ENCODE measurements at regions not wholly inside any gene's neighbourhood (a gene's known extent, or its start where the extent isn't known, plus 50 kb on each side); places are given as distances from the start of the nearest gene placed in this dataset.
"Not testable (repeated sequence)": the region's sequence is repeated elsewhere in the genome, so short reads cannot be mapped to it uniquely, and the experiment has no call there.

DNA sequence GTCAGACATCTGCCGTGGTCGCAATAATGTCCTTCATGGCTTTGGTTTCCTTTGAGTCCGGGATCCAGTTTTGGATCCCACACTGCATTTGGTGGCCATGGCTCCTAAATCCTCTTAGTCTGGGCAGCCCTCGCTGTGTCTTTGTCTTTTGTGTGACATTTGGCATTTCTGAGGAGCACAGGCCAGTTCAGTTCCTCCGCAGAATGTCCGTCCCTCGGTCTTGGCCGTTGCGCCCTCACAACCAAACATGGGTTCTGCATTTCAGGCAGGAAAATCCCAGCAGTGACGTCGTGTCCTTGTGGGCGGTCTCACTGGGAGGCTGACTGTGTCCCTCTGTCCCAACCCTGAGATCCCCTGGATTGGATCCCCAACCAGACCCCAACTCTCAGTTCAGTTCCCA lies 172.9 kb upstream of the PPP1R26 start:
- TF ChIP-seq, protein P1, sequence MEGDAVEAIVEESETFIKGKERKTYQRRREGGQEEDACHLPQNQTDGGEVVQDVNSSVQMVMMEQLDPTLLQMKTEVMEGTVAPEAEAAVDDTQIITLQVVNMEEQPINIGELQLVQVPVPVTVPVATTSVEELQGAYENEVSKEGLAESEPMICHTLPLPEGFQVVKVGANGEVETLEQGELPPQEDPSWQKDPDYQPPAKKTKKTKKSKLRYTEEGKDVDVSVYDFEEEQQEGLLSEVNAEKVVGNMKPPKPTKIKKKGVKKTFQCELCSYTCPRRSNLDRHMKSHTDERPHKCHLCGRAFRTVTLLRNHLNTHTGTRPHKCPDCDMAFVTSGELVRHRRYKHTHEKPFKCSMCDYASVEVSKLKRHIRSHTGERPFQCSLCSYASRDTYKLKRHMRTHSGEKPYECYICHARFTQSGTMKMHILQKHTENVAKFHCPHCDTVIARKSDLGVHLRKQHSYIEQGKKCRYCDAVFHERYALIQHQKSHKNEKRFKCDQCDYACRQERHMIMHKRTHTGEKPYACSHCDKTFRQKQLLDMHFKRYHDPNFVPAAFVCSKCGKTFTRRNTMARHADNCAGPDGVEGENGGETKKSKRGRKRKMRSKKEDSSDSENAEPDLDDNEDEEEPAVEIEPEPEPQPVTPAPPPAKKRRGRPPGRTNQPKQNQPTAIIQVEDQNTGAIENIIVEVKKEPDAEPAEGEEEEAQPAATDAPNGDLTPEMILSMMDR (optimal IDR thresholded peaks at IDR 0.05 in 1 of 3, IDR thresholded peaks at IDR 0.05 in 1 of 3, conservative IDR thresholded peaks at IDR 0.05 in 1 of 3; ENCODE audit: extremely low read depth in 1 of 3, insufficient read depth in 2 of 3, low read length in 3 of 3): no peak
- no peak for TF ChIP-seq EZH2 (IDR thresholded peaks at IDR 0.05; ENCODE audit: low read length)
- no peak for DNase-seq (ENCODE audit: low read depth, low spot score)
- Histone ChIP-seq H3K36me3 (ENCODE audit: control insufficient read depth in 2 of 2, extremely low read depth in 1 of 2, insufficient read depth in 2 of 2, low read length in 2 of 2) (no peaks in the 10 kb centered on the region), H3K9me3 (ENCODE audit: control insufficient read depth, low read depth, low read length) (no peaks in the 10 kb centered on the region), H3K9ac (ENCODE audit: control insufficient read depth, extremely low read depth, insufficient read depth, low read length) (no peak overlapping the region), H3K27me3 (ENCODE audit: control insufficient read depth, extremely low read depth, insufficient read depth, low read length) (peaks cover 3% of the 10 kb centered on the region), H3K4me1 (ENCODE audit: control insufficient read depth, extremely low read depth, insufficient read depth, low read length) (no peaks in the 10 kb centered on the region), H3K4me2 (ENCODE audit: control insufficient read depth, extremely low read depth, insufficient read depth, low read depth, low read length) (no peak overlapping the region), H4K20me1 (ENCODE audit: control insufficient read depth, extremely low read depth, insufficient read depth, low read length) (no peaks in the 10 kb centered on the region), H3K79me2 (ENCODE audit: control insufficient read depth, insufficient read depth, low read length) (no peaks in the 10 kb centered on the region), H2AFZ (ENCODE audit: control insufficient read depth, low read length) (no peak overlapping the region), H3K9me1 (ENCODE audit: control insufficient read depth, extremely low read depth, insufficient read depth, low read length) (no peaks in the 10 kb centered on the region), H3K4me3 (ENCODE audit: control insufficient read depth in 2 of 3, extremely low read depth in 1 of 3, insufficient read depth in 2 of 3, low read depth in 1 of 3, low read length in 3 of 3) (no peak overlapping the region), H3K27ac (ENCODE audit: control insufficient read depth, insufficient read depth, low read length) (no peak overlapping the region)
- dilution Hi-C loops (cut with MboI; ENCODE audit: extremely low pct_ligation_motif_present, low sequenced_read_pairs): no loop called here
- no peak for FAIRE-seq

DNA sequence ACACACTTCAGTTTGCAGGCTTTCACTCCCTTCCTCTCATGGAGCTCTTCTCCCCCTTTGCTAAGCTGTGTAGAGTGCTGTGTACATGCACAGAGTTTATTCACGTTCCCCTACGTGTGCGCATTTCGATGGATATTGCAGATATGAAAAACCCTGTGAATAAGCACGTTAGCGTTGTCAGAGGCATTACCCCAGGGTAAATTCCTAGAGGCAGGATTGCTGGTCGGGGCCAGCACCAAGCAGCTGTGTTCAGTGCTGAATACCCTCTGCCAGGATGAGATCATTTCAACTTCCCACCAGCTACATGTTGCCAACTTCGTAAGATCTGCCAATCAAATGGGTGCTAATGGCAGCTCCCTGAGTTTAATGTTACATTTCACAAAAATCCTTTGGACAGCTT lies 172.3 kb upstream of the PPP1R26 start:
- DNase-seq (ENCODE audit: low read depth, low spot score): no peak
- Histone ChIP-seq H3K36me3 (ENCODE audit: control insufficient read depth in 2 of 2, extremely low read depth in 1 of 2, insufficient read depth in 2 of 2, low read length in 2 of 2) (no peaks in the 10 kb centered on the region), H3K4me2 (ENCODE audit: control insufficient read depth, extremely low read depth, insufficient read depth, low read depth, low read length) (no peak overlapping the region), H3K27me3 (ENCODE audit: control insufficient read depth, extremely low read depth, insufficient read depth, low read length) (no peaks in the 10 kb centered on the region), H4K20me1 (ENCODE audit: control insufficient read depth, extremely low read depth, insufficient read depth, low read length) (no peaks in the 10 kb centered on the region), H3K27ac (ENCODE audit: control insufficient read depth, insufficient read depth, low read length) (no peak overlapping the region), H3K9me1 (ENCODE audit: control insufficient read depth, extremely low read depth, insufficient read depth, low read length) (no peaks in the 10 kb centered on the region), H3K79me2 (ENCODE audit: control insufficient read depth, insufficient read depth, low read length) (no peaks in the 10 kb centered on the region), H3K9ac (ENCODE audit: control insufficient read depth, extremely low read depth, insufficient read depth, low read length) (no peak overlapping the region), H3K9me3 (ENCODE audit: control insufficient read depth, low read depth, low read length) (no peaks in the 10 kb centered on the region), H3K4me3 (ENCODE audit: control insufficient read depth in 2 of 3, extremely low read depth in 1 of 3, insufficient read depth in 2 of 3, low read depth in 1 of 3, low read length in 3 of 3) (no peak overlapping the region), H3K4me1 (ENCODE audit: control insufficient read depth, extremely low read depth, insufficient read depth, low read length) (no peaks in the 10 kb centered on the region), H2AFZ (ENCODE audit: control insufficient read depth, low read length) (no peak overlapping the region)
- dilution Hi-C loops (cut with MboI; ENCODE audit: extremely low pct_ligation_motif_present, low sequenced_read_pairs): no loop called here
- TF ChIP-seq, protein P1 (optimal IDR thresholded peaks at IDR 0.05 in 1 of 3, IDR thresholded peaks at IDR 0.05 in 1 of 3, conservative IDR thresholded peaks at IDR 0.05 in 1 of 3; ENCODE audit: extremely low read depth in 1 of 3, insufficient read depth in 2 of 3, low read length in 3 of 3): no peak
- TF ChIP-seq EZH2 (IDR thresholded peaks at IDR 0.05; ENCODE audit: low read length): no peak
- no peak for FAIRE-seq

DNA sequence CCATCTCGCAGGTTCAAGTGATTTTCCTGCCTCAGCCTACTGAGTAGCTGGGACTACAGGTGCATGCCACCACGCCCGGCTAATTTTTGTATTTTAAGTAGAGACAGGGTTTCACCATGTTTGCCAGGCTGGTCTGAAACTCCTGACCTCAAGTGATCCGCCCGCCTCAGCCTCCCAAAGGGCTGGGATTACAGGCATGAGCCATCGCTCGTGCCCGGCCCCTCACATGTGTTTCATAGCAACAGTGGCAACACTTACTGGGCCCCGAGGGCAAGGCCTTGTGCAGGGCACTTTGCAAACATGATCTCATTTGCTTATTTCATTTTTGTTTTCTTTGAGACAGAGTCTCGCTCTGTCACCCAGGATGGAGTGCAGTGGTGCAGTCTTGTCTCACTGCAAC lies 171.7 kb upstream of the PPP1R26 start:
- H3K27me3 ChIP-seq (ENCODE audit: control insufficient read depth, extremely low read depth, insufficient read depth, low read length); dilution Hi-C loops (cut with MboI; ENCODE audit: extremely low pct_ligation_motif_present, low sequenced_read_pairs); H3K4me2 ChIP-seq (ENCODE audit: control insufficient read depth, extremely low read depth, insufficient read depth, low read depth, low read length): not testable (repeated sequence)

More for the DNA sequence above, 171.7 kb upstream of the PPP1R26 start:
- H3K9me1 ChIP-seq (ENCODE audit: control insufficient read depth, extremely low read depth, insufficient read depth, low read length); DNase-seq (ENCODE audit: low read depth, low spot score); FAIRE-seq; H4K20me1 ChIP-seq (ENCODE audit: control insufficient read depth, extremely low read depth, insufficient read depth, low read length); H3K36me3 ChIP-seq (ENCODE audit: control insufficient read depth in 2 of 2, extremely low read depth in 1 of 2, insufficient read depth in 2 of 2, low read length in 2 of 2); H3K79me2 ChIP-seq (ENCODE audit: control insufficient read depth, insufficient read depth, low read length); H3K9me3 ChIP-seq (ENCODE audit: control insufficient read depth, low read depth, low read length); H3K9ac ChIP-seq (ENCODE audit: control insufficient read depth, extremely low read depth, insufficient read depth, low read length); H2AFZ ChIP-seq (ENCODE audit: control insufficient read depth, low read length); H3K27ac ChIP-seq (ENCODE audit: control insufficient read depth, insufficient read depth, low read length); H3K4me1 ChIP-seq (ENCODE audit: control insufficient read depth, extremely low read depth, insufficient read depth, low read length); H3K4me3 ChIP-seq (ENCODE audit: control insufficient read depth in 2 of 3, extremely low read depth in 1 of 3, insufficient read depth in 2 of 3, low read depth in 1 of 3, low read length in 3 of 3): not testable (repeated sequence)

All from keratinocyte (primary cell).